ENCODE measurements at regions not wholly inside any gene's neighbourhood (a gene's known extent, or its start where the extent isn't known, plus 50 kb on each side); places are given as distances from the start of the nearest gene placed in this dataset.

GRCh38 chr1:229851511-229851910, 215.5 kb upstream of the GALNT2 start:
- TF ChIP-seq CTCF (IDR thresholded peaks at IDR 0.05; ENCODE audit: poor library complexity, severe bottlenecking) (no peak), EZH2 (IDR thresholded peaks at IDR 0.05; ENCODE audit: borderline replicate concordance, insufficient read depth, low read length, poor library complexity, severe bottlenecking) (no peak)
